ENCODE measurements at regions not wholly inside any gene's neighbourhood (a gene's known extent, or its start where the extent isn't known, plus 50 kb on each side); places are given as distances from the start of the nearest gene placed in this dataset.

DNA sequence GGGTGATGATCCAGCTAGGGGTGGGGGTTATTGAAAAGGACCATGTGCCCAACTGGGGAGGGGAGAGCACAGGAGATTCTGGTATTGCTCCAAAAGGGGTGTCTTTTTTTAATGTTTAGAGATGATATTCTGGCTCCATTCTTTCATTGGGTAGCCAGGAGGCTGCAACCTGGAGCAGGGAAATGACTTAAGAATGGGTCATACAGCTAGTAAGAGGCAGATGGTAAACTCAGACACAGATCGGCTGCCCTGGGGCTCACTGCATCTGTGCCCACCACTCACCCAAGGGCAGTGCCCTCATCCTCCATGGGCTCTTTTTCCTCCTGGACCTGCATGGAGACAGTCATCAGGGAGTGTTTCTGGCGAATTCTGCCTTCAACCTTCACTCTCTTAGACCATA is 302.0 kb upstream of the PRDM1 start:
- TF ChIP-seq, protein P1, sequence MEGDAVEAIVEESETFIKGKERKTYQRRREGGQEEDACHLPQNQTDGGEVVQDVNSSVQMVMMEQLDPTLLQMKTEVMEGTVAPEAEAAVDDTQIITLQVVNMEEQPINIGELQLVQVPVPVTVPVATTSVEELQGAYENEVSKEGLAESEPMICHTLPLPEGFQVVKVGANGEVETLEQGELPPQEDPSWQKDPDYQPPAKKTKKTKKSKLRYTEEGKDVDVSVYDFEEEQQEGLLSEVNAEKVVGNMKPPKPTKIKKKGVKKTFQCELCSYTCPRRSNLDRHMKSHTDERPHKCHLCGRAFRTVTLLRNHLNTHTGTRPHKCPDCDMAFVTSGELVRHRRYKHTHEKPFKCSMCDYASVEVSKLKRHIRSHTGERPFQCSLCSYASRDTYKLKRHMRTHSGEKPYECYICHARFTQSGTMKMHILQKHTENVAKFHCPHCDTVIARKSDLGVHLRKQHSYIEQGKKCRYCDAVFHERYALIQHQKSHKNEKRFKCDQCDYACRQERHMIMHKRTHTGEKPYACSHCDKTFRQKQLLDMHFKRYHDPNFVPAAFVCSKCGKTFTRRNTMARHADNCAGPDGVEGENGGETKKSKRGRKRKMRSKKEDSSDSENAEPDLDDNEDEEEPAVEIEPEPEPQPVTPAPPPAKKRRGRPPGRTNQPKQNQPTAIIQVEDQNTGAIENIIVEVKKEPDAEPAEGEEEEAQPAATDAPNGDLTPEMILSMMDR (conservative IDR thresholded peaks at IDR 0.05; ENCODE audit: low read depth in 2 of 2), result no peak
- TF ChIP-seq EZH2 (IDR thresholded peaks at IDR 0.05; ENCODE audit: low read depth, unreplicated experiment), result no peak
